ENCODE measurements at regions not wholly inside any gene's neighbourhood (a gene's known extent, or its start where the extent isn't known, plus 50 kb on each side); places are given as distances from the start of the nearest gene placed in this dataset.
"Not testable (repeated sequence)": the region's sequence is repeated elsewhere in the genome, so short reads cannot be mapped to it uniquely, and the experiment has no call there.

GRCh38 chr14:105912641-105913180, 386.3 kb downstream of the TMEM121 start:
- Histone ChIP-seq H3K27me3 (ENCODE audit: control insufficient read depth in 4 of 4, insufficient read depth in 4 of 4, low read length in 3 of 4) (no peaks in the 10 kb centered on the region), H3K27ac (ENCODE audit: low read depth in 1 of 2, low read length in 2 of 2) (no peak overlapping the region), H3K4me1 (ENCODE audit: control insufficient read depth in 4 of 4, insufficient read depth in 4 of 4, low read length in 3 of 4) (no peaks in the 10 kb centered on the region), H3K9me3 (ENCODE audit: control insufficient read depth in 4 of 4, low read length in 3 of 4) (no peaks in the 10 kb centered on the region), H3K4me3 (ENCODE audit: low read depth in 1 of 3, low read length in 3 of 3) (no peak overlapping the region), H3K9ac (ENCODE audit: low read depth in 1 of 2, low read length in 2 of 2) (no peak overlapping the region), H3K36me3 (ENCODE audit: control insufficient read depth in 4 of 4, insufficient read depth in 3 of 4, low read depth in 1 of 4, low read length in 3 of 4) (no peaks in the 10 kb centered on the region)
- 66% methylated on average over 11 of the region's 11 CpGs for WGBS
- TF ChIP-seq RXRA (IDR thresholded peaks at IDR 0.05): no peak
- no peak for TF ChIP-seq REST (IDR thresholded peaks at IDR 0.05)
- TF ChIP-seq SP1 (IDR thresholded peaks at IDR 0.05): no peak
- TF ChIP-seq, protein P1, sequence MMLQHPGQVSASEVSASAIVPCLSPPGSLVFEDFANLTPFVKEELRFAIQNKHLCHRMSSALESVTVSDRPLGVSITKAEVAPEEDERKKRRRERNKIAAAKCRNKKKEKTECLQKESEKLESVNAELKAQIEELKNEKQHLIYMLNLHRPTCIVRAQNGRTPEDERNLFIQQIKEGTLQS (IDR thresholded peaks at IDR 0.05): no peak
- TF ChIP-seq NR2F2 (IDR thresholded peaks at IDR 0.05): no peak
- TF ChIP-seq JUND (IDR thresholded peaks at IDR 0.05): no peak
- no peak for DNase-seq (ENCODE audit: low spot score)

- no peaks in the 10 kb centered on the region for H3K4me1 ChIP-seq (ENCODE audit: control insufficient read depth in 4 of 4, insufficient read depth in 4 of 4, low read length in 3 of 4)
- WGBS: 85% methylated on average over 9 of the region's 9 CpGs
- H3K9ac ChIP-seq (ENCODE audit: low read depth in 1 of 2, low read length in 2 of 2): no peak overlapping the region
- no peak overlapping the region for H3K27ac ChIP-seq (ENCODE audit: low read depth in 1 of 2, low read length in 2 of 2)
- H3K36me3 ChIP-seq (ENCODE audit: control insufficient read depth in 4 of 4, insufficient read depth in 3 of 4, low read depth in 1 of 4, low read length in 3 of 4): no peaks in the 10 kb centered on the region
- H3K4me3 ChIP-seq (ENCODE audit: low read depth in 1 of 3, low read length in 3 of 3): no peak overlapping the region
- no peaks in the 10 kb centered on the region for H3K9me3 ChIP-seq (ENCODE audit: control insufficient read depth in 4 of 4, low read length in 3 of 4)
- no peak for TF ChIP-seq SP1 (IDR thresholded peaks at IDR 0.05)
- no peak for TF ChIP-seq MAX (IDR thresholded peaks at IDR 0.05)
- no peaks in the 10 kb centered on the region for H3K27me3 ChIP-seq (ENCODE audit: control insufficient read depth in 4 of 4, insufficient read depth in 4 of 4, low read length in 3 of 4)
- DNase-seq (ENCODE audit: low spot score): no peak
Measured at GRCh38 chr14:105913221-105913620, 386.8 kb downstream of the TMEM121 start.

GRCh38 chr14:105913861-105914260, 387.5 kb downstream of the TMEM121 start:
- H3K9me3 ChIP-seq (ENCODE audit: control insufficient read depth in 4 of 4, low read length in 3 of 4): no peaks in the 10 kb centered on the region
- WGBS: 72% methylated on average over 5 of the region's 5 CpGs
- H3K27ac ChIP-seq (ENCODE audit: low read depth in 1 of 2, low read length in 2 of 2): no peak overlapping the region
- TF ChIP-seq HNF4G (IDR thresholded peaks at IDR 0.05) (no peak), MAX (IDR thresholded peaks at IDR 0.05) (no peak), EGR1 (IDR thresholded peaks at IDR 0.05; ENCODE audit: low read depth in 2 of 2) (no peak), HNF4A (conservative IDR thresholded peaks at IDR 0.05) (no peak), TAF1 (conservative IDR thresholded peaks at IDR 0.05) (no peak)
- TF ChIP-seq, protein P1 (IDR thresholded peaks at IDR 0.05): no peak
- no peak for DNase-seq (ENCODE audit: low spot score)
- H3K4me3 ChIP-seq (ENCODE audit: low read depth in 1 of 3, low read length in 3 of 3): no peak overlapping the region
- no peak overlapping the region for H3K9ac ChIP-seq (ENCODE audit: low read depth in 1 of 2, low read length in 2 of 2)
- no peaks in the 10 kb centered on the region for H3K27me3 ChIP-seq (ENCODE audit: control insufficient read depth in 4 of 4, insufficient read depth in 4 of 4, low read length in 3 of 4)
- H3K4me1 ChIP-seq (ENCODE audit: control insufficient read depth in 4 of 4, insufficient read depth in 4 of 4, low read length in 3 of 4): no peaks in the 10 kb centered on the region
- H3K36me3 ChIP-seq (ENCODE audit: control insufficient read depth in 4 of 4, insufficient read depth in 3 of 4, low read depth in 1 of 4, low read length in 3 of 4): no peaks in the 10 kb centered on the region

DNA sequence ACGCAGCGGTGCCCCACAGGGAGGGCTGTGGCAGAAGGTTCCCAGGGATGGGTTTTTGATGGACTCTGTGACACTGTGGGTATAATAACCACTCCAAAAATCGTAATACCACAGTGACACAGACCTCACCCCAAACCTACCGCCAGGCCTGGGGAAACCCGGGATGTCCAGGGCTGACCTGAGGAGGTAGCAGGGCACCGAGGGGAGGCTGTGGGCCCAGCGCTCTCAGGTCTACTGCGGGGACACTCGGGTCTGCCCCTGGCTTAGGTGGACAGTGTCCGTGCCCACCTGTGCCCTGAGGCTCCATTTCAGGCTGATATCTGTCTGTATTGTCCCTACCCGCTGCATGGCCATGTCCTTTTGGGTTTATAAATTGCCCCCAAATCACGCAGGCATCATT, 387.9 kb downstream of the TMEM121 start:
- not testable (repeated sequence) for H3K4me3 ChIP-seq (ENCODE audit: low read depth in 1 of 3, low read length in 3 of 3); H3K4me1 ChIP-seq (ENCODE audit: control insufficient read depth in 4 of 4, insufficient read depth in 4 of 4, low read length in 3 of 4); DNase-seq (ENCODE audit: low spot score); H3K9ac ChIP-seq (ENCODE audit: low read depth in 1 of 2, low read length in 2 of 2); H3K27ac ChIP-seq (ENCODE audit: low read depth in 1 of 2, low read length in 2 of 2); H3K9me3 ChIP-seq (ENCODE audit: control insufficient read depth in 4 of 4, low read length in 3 of 4); H3K36me3 ChIP-seq (ENCODE audit: control insufficient read depth in 4 of 4, insufficient read depth in 3 of 4, low read depth in 1 of 4, low read length in 3 of 4); H3K27me3 ChIP-seq (ENCODE audit: control insufficient read depth in 4 of 4, insufficient read depth in 4 of 4, low read length in 3 of 4)
- 86% methylated on average over 12 of the region's 12 CpGs for WGBS
